HFFc6 (cell line): ENCODE measurements at regions not wholly inside any gene's neighbourhood (a gene's known extent, or its start where the extent isn't known, plus 50 kb on each side); places are given as distances from the start of the nearest gene placed in this dataset.

Experiments
- DNase-seq: peaks from one replicate; pipeline ENCODE4 v3.0.0-alpha.2; 2018
- H3K27ac Mint-ChIP-seq: 2 replicates; pipeline ENCODE4 v1.8.0; 2020; ENCODE audit warnings: mild to moderate bottlenecking, mixed read lengths
- H3K27me3 Mint-ChIP-seq: 2 replicates; pipeline ENCODE4 v1.8.0; 2021; ENCODE audit warnings: mild to moderate bottlenecking, moderate library complexity, mixed read lengths; ENCODE audit not compliant: insufficient read depth
- H3K36me3 Mint-ChIP-seq: 2 replicates; pipeline ENCODE4 v1.8.0; 2021; ENCODE audit warnings: low read depth, mixed read lengths
- H3K4me1 Mint-ChIP-seq: 2 replicates; pipeline ENCODE4 v1.8.0; 2020; ENCODE audit warnings: low read depth, mixed read lengths
- H3K4me3 Mint-ChIP-seq: 2 replicates; pipeline ENCODE4 v1.8.0; 2020; ENCODE audit warnings: mild to moderate bottlenecking, moderate library complexity, mixed read lengths
- H3K9me3 Mint-ChIP-seq: 2 replicates; pipeline ENCODE4 v1.8.0; 2020; ENCODE audit warnings: mild to moderate bottlenecking, mixed read lengths
- CTCF ChIP-seq: fragments of 200-600 bp; sonication (generic); IDR thresholded peaks from 2 replicates; pipeline ENCODE4 v1.5.0; 2021; ENCODE audit warnings: antibody characterized with exemption, mild to moderate bottlenecking

- no peak overlapping the region for H3K27ac Mint-ChIP-seq
Observed at GRCh38 chr9:90114641-90115425, 510.0 kb downstream of the GADD45G start.

GRCh38 chr9:90121762-90122161 lies 517.0 kb downstream of the GADD45G start:
- TF ChIP-seq CTCF = no peak
- no peaks in the 10 kb centered on the region for H3K4me1 Mint-ChIP-seq
- H3K36me3 Mint-ChIP-seq = no peaks in the 10 kb centered on the region
- no peak overlapping the region for H3K27ac Mint-ChIP-seq
- H3K27me3 Mint-ChIP-seq = 0 out of 2 replicates have a peak, but pooled peaks cover 2% of the 10 kb centered on the region
- H3K9me3 Mint-ChIP-seq = peaks cover 14% of the 10 kb centered on the region
- no peak overlapping the region for H3K4me3 Mint-ChIP-seq
- DNase-seq = no peak

More at GRCh38 chr9:90114641-90115425, 510.0 kb downstream of the GADD45G start:
- peaks cover 2% of the 10 kb centered on the region; the same call in 1 of the 2 replicates for H3K27me3 Mint-ChIP-seq
- no peaks in the 10 kb centered on the region for H3K36me3 Mint-ChIP-seq
- no peak for DNase-seq
- H3K9me3 Mint-ChIP-seq = peaks cover 13% of the 10 kb centered on the region
- H3K4me1 Mint-ChIP-seq = no peaks in the 10 kb centered on the region
- no peak overlapping the region for H3K4me3 Mint-ChIP-seq
- no peak for TF ChIP-seq CTCF

GRCh38 chr9:90124961-90125360 lies 517.7 kb downstream of the DIRAS2 start:
- H3K27ac Mint-ChIP-seq = no peak overlapping the region
- 0 out of 2 replicates have a peak, but pooled peaks cover 2% of the 10 kb centered on the region for H3K27me3 Mint-ChIP-seq
- DNase-seq = no peak
- H3K4me3 Mint-ChIP-seq = no peak overlapping the region
- H3K36me3 Mint-ChIP-seq = no peaks in the 10 kb centered on the region
- TF ChIP-seq CTCF = no peak
- H3K4me1 Mint-ChIP-seq = no peaks in the 10 kb centered on the region
- H3K9me3 Mint-ChIP-seq = peaks cover 25% of the 10 kb centered on the region

GRCh38 chr9:90127923-90128322 lies 514.7 kb downstream of the DIRAS2 start:
- Mint-ChIP-seq H3K9me3 (peaks cover 29% of the 10 kb centered on the region), H3K4me1 (no peaks in the 10 kb centered on the region), H3K27me3 (0 out of 2 replicates have a peak, but pooled peaks cover 2% of the 10 kb centered on the region), H3K27ac (no peak overlapping the region), H3K4me3 (no peak overlapping the region), H3K36me3 (no peaks in the 10 kb centered on the region)
- no peak for DNase-seq
- no peak for TF ChIP-seq CTCF

GRCh38 chr9:90128587-90129190 lies 513.9 kb downstream of the DIRAS2 start:
- H3K36me3 Mint-ChIP-seq = no peaks in the 10 kb centered on the region
- no peak overlapping the region for H3K27ac Mint-ChIP-seq
- DNase-seq = no peak
- peaks cover 21% of the 10 kb centered on the region for H3K9me3 Mint-ChIP-seq
- no peak overlapping the region for H3K4me3 Mint-ChIP-seq
- 0 out of 2 replicates have a peak, but pooled peaks cover 2% of the 10 kb centered on the region for H3K27me3 Mint-ChIP-seq
- no peaks in the 10 kb centered on the region for H3K4me1 Mint-ChIP-seq
- TF ChIP-seq CTCF = no peak
